Gastroesophageal sphincter (tissue), 3 donors: ENCODE measurements at regions not wholly inside any gene's neighbourhood (a gene's known extent, or its start where the extent isn't known, plus 50 kb on each side); places are given as distances from the start of the nearest gene placed in this dataset.

Experiments used
- CTCF ChIP-seq, 4 experiments: fragments of 200-600 bp in 2 of 4; fragments of 450-650 bp in 2 of 4; sonication (generic) in 1 of 4; IDR thresholded peaks; one replicate each; pipeline ENCODE4 v1.5.1; 2017 to 2019; ENCODE audit warnings: antibody characterized with exemption in 4 of 4, mild to moderate bottlenecking in 2 of 4, moderate library complexity in 2 of 4
- POLR2A ChIP-seq, 2 donors: fragments of 450-650 bp; IDR thresholded peaks; one replicate each; pipeline ENCODE4 v1.6.1; 2017; ENCODE audit warnings: antibody characterized with exemption in 2 of 2, mild to moderate bottlenecking in 2 of 2, moderate library complexity in 1 of 2
- POLR2AphosphoS5 ChIP-seq: sonication (generic); formaldehyde crosslinking; IDR thresholded peaks from one replicate; pipeline ENCODE4 v1.6.1; 2017; ENCODE audit warnings: antibody characterized with exemption

GRCh38 chr6:234706-235372, 57.4 kb upstream of the DUSP22 start:
- TF ChIP-seq CTCF (IDR thresholded peaks at IDR 0.05) (no peak), POLR2AphosphoS5 (no peak), POLR2A (IDR thresholded peaks at IDR 0.05) (no peak)
